Astrocyte (in vitro differentiated cells and primary cell): ENCODE measurements at regions not wholly inside any gene's neighbourhood (a gene's known extent, or its start where the extent isn't known, plus 50 kb on each side); places are given as distances from the start of the nearest gene placed in this dataset.
"Not testable (repeated sequence)": the region's sequence is repeated elsewhere in the genome, so short reads cannot be mapped to it uniquely, and the experiment has no call there.

ENCODE experiments used
- EZH2 ChIP-seq: IDR thresholded peaks from 2 replicates; pipeline ENCODE4 v1.6.1; 2012; ENCODE audit warnings: mild to moderate bottlenecking, low read length, inconsistent platforms; ENCODE audit not compliant: insufficient read depth
- TF ChIP-seq, protein P1 (sequence below): IDR thresholded peaks from 2 replicates; pipeline ENCODE4 v1.5.1; 2011; ENCODE audit warnings: low read depth, mild to moderate bottlenecking, inconsistent platforms, low read length, moderate library complexity; ENCODE audit not compliant: insufficient read depth

DNA sequence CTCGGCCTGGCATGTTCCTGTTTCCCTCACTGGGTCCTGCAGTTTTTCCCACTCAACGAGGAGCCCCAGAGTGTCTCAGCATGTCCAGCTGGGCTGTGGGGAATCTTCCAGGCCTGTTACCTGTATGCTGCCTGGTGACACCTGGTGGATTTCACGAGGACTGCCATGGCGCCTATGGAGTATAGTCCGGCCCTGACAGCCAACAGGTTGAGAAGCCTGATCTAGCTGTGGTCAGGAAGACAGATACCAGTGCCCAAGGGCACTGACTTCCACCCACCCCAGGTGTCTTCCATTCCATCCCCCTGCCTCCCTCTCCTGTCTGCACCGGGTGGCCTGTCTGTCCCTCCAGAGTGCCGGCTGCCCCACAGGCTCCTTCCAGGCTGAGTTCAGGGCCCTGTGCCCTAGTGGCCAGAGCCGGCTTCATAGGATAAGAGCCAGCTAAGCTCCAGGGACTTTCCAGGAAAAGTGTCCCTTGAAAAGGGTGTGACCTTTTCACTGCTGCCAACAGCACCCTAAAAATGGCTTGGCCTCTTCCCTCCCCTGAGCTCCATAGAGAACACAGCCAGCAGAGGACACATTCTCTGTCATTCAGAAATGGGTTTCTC, 129.4 kb upstream of the AKAP13 start:
- TF ChIP-seq, protein P1, sequence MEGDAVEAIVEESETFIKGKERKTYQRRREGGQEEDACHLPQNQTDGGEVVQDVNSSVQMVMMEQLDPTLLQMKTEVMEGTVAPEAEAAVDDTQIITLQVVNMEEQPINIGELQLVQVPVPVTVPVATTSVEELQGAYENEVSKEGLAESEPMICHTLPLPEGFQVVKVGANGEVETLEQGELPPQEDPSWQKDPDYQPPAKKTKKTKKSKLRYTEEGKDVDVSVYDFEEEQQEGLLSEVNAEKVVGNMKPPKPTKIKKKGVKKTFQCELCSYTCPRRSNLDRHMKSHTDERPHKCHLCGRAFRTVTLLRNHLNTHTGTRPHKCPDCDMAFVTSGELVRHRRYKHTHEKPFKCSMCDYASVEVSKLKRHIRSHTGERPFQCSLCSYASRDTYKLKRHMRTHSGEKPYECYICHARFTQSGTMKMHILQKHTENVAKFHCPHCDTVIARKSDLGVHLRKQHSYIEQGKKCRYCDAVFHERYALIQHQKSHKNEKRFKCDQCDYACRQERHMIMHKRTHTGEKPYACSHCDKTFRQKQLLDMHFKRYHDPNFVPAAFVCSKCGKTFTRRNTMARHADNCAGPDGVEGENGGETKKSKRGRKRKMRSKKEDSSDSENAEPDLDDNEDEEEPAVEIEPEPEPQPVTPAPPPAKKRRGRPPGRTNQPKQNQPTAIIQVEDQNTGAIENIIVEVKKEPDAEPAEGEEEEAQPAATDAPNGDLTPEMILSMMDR = not testable (repeated sequence)
- not testable (repeated sequence) for TF ChIP-seq EZH2
